ENCODE measurements at regions not wholly inside any gene's neighbourhood (a gene's known extent, or its start where the extent isn't known, plus 50 kb on each side); places are given as distances from the start of the nearest gene placed in this dataset.

DNA sequence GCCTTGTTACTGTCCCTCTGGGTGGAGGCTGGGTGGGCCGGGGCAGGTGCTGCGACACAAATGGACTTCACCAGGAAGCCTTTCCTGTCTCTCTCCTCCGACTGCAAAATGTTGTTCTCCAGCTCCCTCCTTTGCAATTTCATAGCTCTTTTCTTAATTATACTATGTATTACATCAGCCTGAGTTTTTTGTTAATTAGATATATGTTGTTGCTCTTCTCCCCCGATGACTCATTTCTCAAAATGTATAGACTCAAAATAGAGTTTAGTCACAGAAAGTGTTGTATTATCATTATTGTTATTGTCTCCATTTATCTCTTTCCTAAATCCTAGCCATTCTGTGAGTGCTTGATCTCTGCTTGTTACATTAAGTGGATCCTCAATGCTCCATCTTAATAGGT, 122.4 kb upstream of the OSMR start:
- DNase-seq = no peak
- H3K4me3 ChIP-seq (replicated peaks in 1 of 3; ENCODE audit: low read depth in 2 of 3, low read length in 3 of 3) = no peak overlapping the region
- H3K27me3 ChIP-seq (ENCODE audit: control insufficient read depth in 2 of 2, insufficient read depth in 2 of 2, low read length in 2 of 2) = no peaks in the 10 kb centered on the region
- H3K9ac ChIP-seq (ENCODE audit: insufficient read depth, low read length, poor library complexity, severe bottlenecking) = no peak overlapping the region
- intact Hi-C loops (cut with micrococcal nuclease) = no loop called here
- H3K9me3 Mint-ChIP-seq = peaks cover 0 to 5% (median 1%) of the 10 kb centered on the region in 7 donors
- no peak overlapping the region for H3K4me2 ChIP-seq (replicated peaks; ENCODE audit: extremely low read depth, low read length, poor library complexity, severe bottlenecking)
- no peak overlapping the region for H3K4me3 Mint-ChIP-seq
- no peaks in the 10 kb centered on the region for H4K20me1 ChIP-seq (ENCODE audit: insufficient read depth, low read length)
- no peak overlapping the region for H3K27ac ChIP-seq (ENCODE audit: low read depth in 1 of 2, low read length in 2 of 2)
- H3K27ac Mint-ChIP-seq = no peak overlapping the region
- TF ChIP-seq, protein P1, sequence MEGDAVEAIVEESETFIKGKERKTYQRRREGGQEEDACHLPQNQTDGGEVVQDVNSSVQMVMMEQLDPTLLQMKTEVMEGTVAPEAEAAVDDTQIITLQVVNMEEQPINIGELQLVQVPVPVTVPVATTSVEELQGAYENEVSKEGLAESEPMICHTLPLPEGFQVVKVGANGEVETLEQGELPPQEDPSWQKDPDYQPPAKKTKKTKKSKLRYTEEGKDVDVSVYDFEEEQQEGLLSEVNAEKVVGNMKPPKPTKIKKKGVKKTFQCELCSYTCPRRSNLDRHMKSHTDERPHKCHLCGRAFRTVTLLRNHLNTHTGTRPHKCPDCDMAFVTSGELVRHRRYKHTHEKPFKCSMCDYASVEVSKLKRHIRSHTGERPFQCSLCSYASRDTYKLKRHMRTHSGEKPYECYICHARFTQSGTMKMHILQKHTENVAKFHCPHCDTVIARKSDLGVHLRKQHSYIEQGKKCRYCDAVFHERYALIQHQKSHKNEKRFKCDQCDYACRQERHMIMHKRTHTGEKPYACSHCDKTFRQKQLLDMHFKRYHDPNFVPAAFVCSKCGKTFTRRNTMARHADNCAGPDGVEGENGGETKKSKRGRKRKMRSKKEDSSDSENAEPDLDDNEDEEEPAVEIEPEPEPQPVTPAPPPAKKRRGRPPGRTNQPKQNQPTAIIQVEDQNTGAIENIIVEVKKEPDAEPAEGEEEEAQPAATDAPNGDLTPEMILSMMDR (IDR thresholded peaks at IDR 0.05) = no peak
- H3K4me1 Mint-ChIP-seq = no peaks in the 10 kb centered on the region
- no peaks in the 10 kb centered on the region for H3K36me3 Mint-ChIP-seq
- H3K79me2 ChIP-seq (ENCODE audit: insufficient read depth, low read length) = no peaks in the 10 kb centered on the region
- no CpG with 5 or more reads among the region's 4 CpGs for WGBS (ENCODE audit: insufficient coverage)
- H3K27me3 Mint-ChIP-seq (ENCODE audit: low read depth in 3 of 3) = peaks cover 0 to 3% (median 2%) of the 10 kb centered on the region in 3 donors
- no peaks in the 10 kb centered on the region for H3K36me3 ChIP-seq (replicated peaks in 1 of 2; ENCODE audit: control insufficient read depth in 1 of 2, insufficient read depth in 2 of 2, low read length in 2 of 2)
- H3K9me3 ChIP-seq (replicated peaks in 1 of 2; ENCODE audit: control insufficient read depth in 1 of 2, insufficient read depth in 1 of 2, low read length in 2 of 2) = no peaks in the 10 kb centered on the region
- H2AFZ ChIP-seq (ENCODE audit: insufficient read depth, low read depth, low read length, poor library complexity, severe bottlenecking) = no peak overlapping the region
- no peaks in the 10 kb centered on the region for H3K4me1 ChIP-seq (ENCODE audit: control insufficient read depth in 1 of 2, insufficient read depth in 2 of 2, low read length in 2 of 2)

DNA sequence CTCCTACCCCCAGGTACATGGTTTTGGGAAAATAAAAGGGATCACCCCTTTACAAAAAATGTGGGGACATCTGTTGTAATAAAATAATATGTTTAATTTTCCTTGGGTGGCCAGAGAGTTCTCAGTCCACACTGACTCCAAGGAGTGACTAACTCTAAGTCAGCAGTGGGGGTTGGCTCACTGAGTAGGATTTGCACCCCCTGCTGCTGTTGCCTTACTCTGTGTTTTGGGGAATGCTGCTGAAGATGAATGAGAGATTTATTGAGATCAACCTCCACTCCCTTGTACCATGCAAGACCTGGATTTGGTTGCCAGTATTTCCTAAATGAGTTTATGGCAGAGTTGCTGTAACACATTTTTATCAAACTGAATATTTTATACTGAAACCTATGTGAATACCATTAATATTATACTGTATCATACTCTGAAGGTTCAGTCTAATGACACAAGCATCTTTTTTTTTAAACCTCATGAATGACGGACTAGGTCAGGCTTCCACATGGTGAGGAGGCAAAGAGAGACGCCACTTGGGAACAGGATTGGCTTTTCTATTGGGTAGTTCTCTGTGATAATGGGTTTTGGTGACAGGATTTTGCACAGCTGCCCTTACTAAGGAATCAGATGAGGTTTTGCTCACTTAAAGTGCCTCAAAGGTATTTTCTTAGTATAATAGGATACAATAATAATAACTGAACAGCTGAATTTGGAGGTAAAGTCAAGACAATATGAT, 121.3 kb upstream of the OSMR start:
- no peaks in the 10 kb centered on the region for H3K27me3 ChIP-seq (ENCODE audit: control insufficient read depth in 2 of 2, insufficient read depth in 2 of 2, low read length in 2 of 2)
- no peaks in the 10 kb centered on the region for H3K9me3 ChIP-seq (replicated peaks in 1 of 2; ENCODE audit: control insufficient read depth in 1 of 2, insufficient read depth in 1 of 2, low read length in 2 of 2)
- H3K4me3 Mint-ChIP-seq = no peak overlapping the region
- H3K4me3 ChIP-seq (replicated peaks in 1 of 3; ENCODE audit: low read depth in 2 of 3, low read length in 3 of 3) = no peak overlapping the region
- no peaks in the 10 kb centered on the region for H4K20me1 ChIP-seq (ENCODE audit: insufficient read depth, low read length)
- H3K36me3 ChIP-seq (replicated peaks in 1 of 2; ENCODE audit: control insufficient read depth in 1 of 2, insufficient read depth in 2 of 2, low read length in 2 of 2) = no peaks in the 10 kb centered on the region
- no peaks in the 10 kb centered on the region for H3K4me1 ChIP-seq (ENCODE audit: control insufficient read depth in 1 of 2, insufficient read depth in 2 of 2, low read length in 2 of 2)
- intact Hi-C loops (cut with micrococcal nuclease) = no loop called here
- H3K9ac ChIP-seq (ENCODE audit: insufficient read depth, low read length, poor library complexity, severe bottlenecking) = no peak overlapping the region
- WGBS (ENCODE audit: insufficient coverage) = no CpG with 5 or more reads among the region's 2 CpGs
- no peak for DNase-seq
- no peak overlapping the region for H2AFZ ChIP-seq (ENCODE audit: insufficient read depth, low read depth, low read length, poor library complexity, severe bottlenecking)
- H3K27ac Mint-ChIP-seq = no peak overlapping the region
- H3K9me3 Mint-ChIP-seq = peaks cover 0 to 4% (median 1%) of the 10 kb centered on the region in 7 donors
- no peaks in the 10 kb centered on the region for H3K36me3 Mint-ChIP-seq
- TF ChIP-seq, protein P1 (IDR thresholded peaks at IDR 0.05) = no peak
- no peaks in the 10 kb centered on the region for H3K79me2 ChIP-seq (ENCODE audit: insufficient read depth, low read length)
- H3K4me1 Mint-ChIP-seq = no peaks in the 10 kb centered on the region
- no peak overlapping the region for H3K4me2 ChIP-seq (replicated peaks; ENCODE audit: extremely low read depth, low read length, poor library complexity, severe bottlenecking)
- H3K27me3 Mint-ChIP-seq (ENCODE audit: low read depth in 3 of 3) = peaks cover 0 to 2% (median 1%) of the 10 kb centered on the region in 3 donors
- no peak overlapping the region for H3K27ac ChIP-seq (ENCODE audit: low read depth in 1 of 2, low read length in 2 of 2)

All from CD14-positive monocyte (primary cell).